H4 (cell line): ENCODE measurements at regions not wholly inside any gene's neighbourhood (a gene's known extent, or its start where the extent isn't known, plus 50 kb on each side); places are given as distances from the start of the nearest gene placed in this dataset.
A peak's percentile ranks its signal among the peaks of the same experiment; 100 is the strongest.
"Not testable (repeated sequence)": the region's sequence is repeated elsewhere in the genome, so short reads cannot be mapped to it uniquely, and the experiment has no call there.

Experiments
- DNase-seq: peaks from one replicate; pipeline ENCODE4 v3.0.0-alpha.2; 2015; ENCODE audit warnings: low spot score

- DNase-seq, result no peak
Measured at GRCh38 chr3:101998256-101998926, 149.1 kb downstream of the NFKBIZ start.

GRCh38 chr3:101999177-101999779 is 150.0 kb downstream of the NFKBIZ start:
- DNase-seq, result no peak

GRCh38 chr3:102000620-102001209 is 151.4 kb downstream of the NFKBIZ start:
- DNase-seq, result no peak

- DNase-seq, result no peak
Measured at GRCh38 chr3:102002056-102002455, 152.7 kb downstream of the NFKBIZ start.

- no peak for DNase-seq
Measured at GRCh38 chr3:102004561-102004960, 155.2 kb downstream of the NFKBIZ start.

- DNase-seq, result no peak
Measured at GRCh38 chr3:102005551-102005950, 156.2 kb downstream of the NFKBIZ start.

GRCh38 chr3:102006812-102007485 is 157.6 kb downstream of the NFKBIZ start:
- DNase-seq, result peak; percentile 72

- DNase-seq, result not testable (repeated sequence)
Measured at GRCh38 chr3:102008436-102008835, 159.1 kb downstream of the NFKBIZ start.

GRCh38 chr3:102016417-102016816 is 167.1 kb downstream of the NFKBIZ start:
- no peak for DNase-seq

- no peak for DNase-seq
Measured at GRCh38 chr3:102017784-102018183, 168.5 kb downstream of the NFKBIZ start.

GRCh38 chr3:102018551-102018950 is 169.2 kb downstream of the NFKBIZ start:
- no peak for DNase-seq

GRCh38 chr3:102020735-102021134 is 171.4 kb downstream of the NFKBIZ start:
- DNase-seq, result no peak

GRCh38 chr3:102024270-102024904 is 175.1 kb downstream of the NFKBIZ start:
- no peak for DNase-seq

- no peak for DNase-seq
Measured at GRCh38 chr3:102025606-102026270, 176.4 kb downstream of the NFKBIZ start.

- no peak for DNase-seq
Measured at GRCh38 chr3:102026656-102027055, 177.3 kb downstream of the NFKBIZ start.

- no peak for DNase-seq
Measured at GRCh38 chr3:102030661-102031060, 181.3 kb downstream of the NFKBIZ start.

- DNase-seq, result no peak
Measured at GRCh38 chr3:102031834-102032233, 182.5 kb downstream of the NFKBIZ start.

GRCh38 chr3:102032491-102033383 is 183.4 kb downstream of the NFKBIZ start:
- DNase-seq, result no peak

GRCh38 chr3:102034639-102035451 is 185.5 kb downstream of the NFKBIZ start:
- DNase-seq, result no peak

GRCh38 chr3:102036017-102036416 is 186.7 kb downstream of the NFKBIZ start:
- no peak for DNase-seq
